Thyroid gland (tissue), 4 donors: ENCODE measurements at regions not wholly inside any gene's neighbourhood (a gene's known extent, or its start where the extent isn't known, plus 50 kb on each side); places are given as distances from the start of the nearest gene placed in this dataset.

Experiments used
- DNase-seq, 2 donors: peaks; one replicate each; pipeline ENCODE4 v3.0.0-alpha.2; 2019
- H3K27ac ChIP-seq, 3 donors: fragments of 200-600 bp; sonication (generic); 1 replicate in 2 of 3; 2 replicates in 1 of 3; pipeline ENCODE4 v1.5.1; 2016 to 2019; ENCODE audit warnings: mild to moderate bottlenecking in 1 of 3, moderate library complexity in 1 of 3
- H3K27me3 ChIP-seq: fragments of 200-600 bp; sonication (generic); one replicate; pipeline ENCODE4 v1.5.1; 2019
- H3K36me3 ChIP-seq, 2 donors: fragments of 200-600 bp; sonication (generic); one replicate each; pipeline ENCODE4 v1.5.1; 2016 to 2019
- H3K4me1 ChIP-seq, 2 donors: fragments of 200-600 bp; sonication (generic); one replicate each; pipeline ENCODE4 v1.5.1; 2017 to 2019
- H3K4me3 ChIP-seq, 3 donors: fragments of 200-600 bp; sonication (generic); replicated peaks in 1 of 3; 1 replicate in 2 of 3; 2 replicates in 1 of 3; pipeline ENCODE4 v1.5.1; 2016; ENCODE audit warnings: mild to moderate bottlenecking in 1 of 3
- H3K9me3 ChIP-seq: fragments of 200-600 bp; sonication (generic); one replicate; pipeline ENCODE4 v1.5.1; 2017
- CTCF ChIP-seq, 6 experiments: fragments of 200-600 bp in 3 of 6; fragments of 450-650 bp in 3 of 6; sonication (generic) in 3 of 6; IDR thresholded peaks; one replicate each; pipeline ENCODE4 v1.5.1; 2016 to 2019; ENCODE audit warnings: antibody characterized with exemption in 6 of 6, mild to moderate bottlenecking in 2 of 6, inconsistent platforms in 1 of 6, moderate library complexity in 1 of 6
- POLR2A ChIP-seq, 2 donors: fragments of 450-650 bp; IDR thresholded peaks; one replicate each; pipeline ENCODE4 v1.6.1; 2017; ENCODE audit warnings: antibody characterized with exemption in 2 of 2, mild to moderate bottlenecking in 2 of 2, moderate library complexity in 1 of 2
- WGBS, 2 donors: methylation state at CpG; one replicate each; pipeline ENCODE4 v1.1.5; 2017; 5-methylcytosine and 5-hydroxymethylcytosine counted together
- intact Hi-C: fragments of 100-400 bp; cut with DNase I; formaldehyde crosslinking; loops from one replicate; pipeline ENCODE4 v1.15.1; 2023

GRCh38 chr17:71983828-71984227 is 137.0 kb upstream of the SOX9 start:
- intact Hi-C loops, result no loop called here
- Histone ChIP-seq H3K27me3 (no peaks in the 10 kb centered on the region), H3K9me3 (no peaks in the 10 kb centered on the region), H3K4me1 (no peaks in the 10 kb centered on the region), H3K4me3 (no peak overlapping the region), H3K36me3 (no peaks in the 10 kb centered on the region), H3K27ac (no peak overlapping the region)
- WGBS, 2 donors, result 82 to 92% methylated on average over 3 of the region's 3 CpGs
- TF ChIP-seq POLR2A (IDR thresholded peaks at IDR 0.05) (no peak), CTCF (IDR thresholded peaks at IDR 0.05) (no peak)
- DNase-seq, result no peak

GRCh38 chr17:71985111-71986039 is 135.4 kb upstream of the SOX9 start:
- Histone ChIP-seq H3K9me3 (no peaks in the 10 kb centered on the region), H3K36me3 (no peaks in the 10 kb centered on the region), H3K4me3 (no peak overlapping the region), H3K27me3 (no peaks in the 10 kb centered on the region), H3K27ac (no peak overlapping the region), H3K4me1 (no peaks in the 10 kb centered on the region)
- TF ChIP-seq CTCF (IDR thresholded peaks at IDR 0.05), result no peak
- no peak for TF ChIP-seq POLR2A (IDR thresholded peaks at IDR 0.05)
- intact Hi-C loops, result no loop called here
- WGBS, 2 donors, result 79 to 86% methylated on average over 3 of the region's 3 CpGs
- DNase-seq, result no peak

- Histone ChIP-seq H3K4me1 (no peaks in the 10 kb centered on the region), H3K36me3 (no peaks in the 10 kb centered on the region), H3K27me3 (no peaks in the 10 kb centered on the region), H3K9me3 (no peaks in the 10 kb centered on the region), H3K4me3 (no peak overlapping the region), H3K27ac (no peak overlapping the region)
- DNase-seq, result no peak
- WGBS, 2 donors, result 93 to 94% methylated on average over 1 of the region's 1 CpG
- no peak for TF ChIP-seq POLR2A (IDR thresholded peaks at IDR 0.05)
- TF ChIP-seq CTCF (IDR thresholded peaks at IDR 0.05), result no peak
- intact Hi-C loops, result no loop called here
Observed at GRCh38 chr17:71986886-71987285, 133.9 kb upstream of the SOX9 start.

- Histone ChIP-seq H3K9me3 (no peaks in the 10 kb centered on the region), H3K27ac (no peak overlapping the region), H3K36me3 (no peaks in the 10 kb centered on the region), H3K4me3 (no peak overlapping the region), H3K4me1 (no peaks in the 10 kb centered on the region), H3K27me3 (no peaks in the 10 kb centered on the region)
- DNase-seq, result no peak
- 50 to 51% methylated on average over 3 of the region's 3 CpGs for WGBS, 2 donors
- TF ChIP-seq POLR2A (IDR thresholded peaks at IDR 0.05) (no peak), CTCF (IDR thresholded peaks at IDR 0.05) (no peak)
- intact Hi-C loops, result no loop called here
Observed at GRCh38 chr17:71987634-71988033, 133.2 kb upstream of the SOX9 start.

GRCh38 chr17:71989117-71989516 is 131.7 kb upstream of the SOX9 start:
- Histone ChIP-seq H3K4me1 (no peaks in the 10 kb centered on the region), H3K9me3 (no peaks in the 10 kb centered on the region), H3K27me3 (no peaks in the 10 kb centered on the region), H3K4me3 (no peak overlapping the region), H3K36me3 (no peaks in the 10 kb centered on the region), H3K27ac (no peak overlapping the region)
- no peak for DNase-seq
- TF ChIP-seq CTCF (IDR thresholded peaks at IDR 0.05) (no peak), POLR2A (IDR thresholded peaks at IDR 0.05) (no peak)
- 90 to 94% methylated on average over 2 of the region's 2 CpGs for WGBS, 2 donors
- intact Hi-C loops, result no loop called here
